ENCODE measurements at regions not wholly inside any gene's neighbourhood (a gene's known extent, or its start where the extent isn't known, plus 50 kb on each side); places are given as distances from the start of the nearest gene placed in this dataset.

- no peak overlapping the region for H3K9ac ChIP-seq
- no peaks in the 10 kb centered on the region for H3K9me3 ChIP-seq (ENCODE audit: low read depth)
- no peaks in the 10 kb centered on the region for H3K27me3 ChIP-seq (replicated peaks; ENCODE audit: insufficient read depth)
- H3K4me3 ChIP-seq, result no peak overlapping the region
- TF ChIP-seq EZH2 (IDR thresholded peaks at IDR 0.05; ENCODE audit: insufficient read depth, poor library complexity, severe bottlenecking) (no peak), EZH2phosphoT487 (IDR thresholded peaks at IDR 0.05; ENCODE audit: insufficient read depth, low read depth) (no peak)
- DNase-seq, result no peak
- in situ Hi-C loops (cut with MboI), result no loop called here
- no peaks in the 10 kb centered on the region for H3K36me3 ChIP-seq (ENCODE audit: low read depth)
- no peaks in the 10 kb centered on the region for H3K79me2 ChIP-seq (ENCODE audit: insufficient read depth)
- H3K9me2 ChIP-seq (ENCODE audit: insufficient read depth), result no peaks in the 10 kb centered on the region
- H3K4me1 ChIP-seq (ENCODE audit: insufficient read depth), result no peaks in the 10 kb centered on the region
- no peaks in the 10 kb centered on the region for H3F3A ChIP-seq (ENCODE audit: insufficient read depth)
- H3K4me2 ChIP-seq (ENCODE audit: unreplicated experiment), result no peak overlapping the region
- H4K20me1 ChIP-seq (ENCODE audit: insufficient read depth), result no peaks in the 10 kb centered on the region
- H2AFZ ChIP-seq, result no peak overlapping the region
- no peak overlapping the region for H3K27ac ChIP-seq
- 22 to 30% methylated on average over 1 of the region's 1 CpG for WGBS, 2 experiments (ENCODE audit: low coverage in 1 of 2, low lambda C conversion rate in 2 of 2, missing lambda C conversion rate in 2 of 2)
Measured at GRCh38 chr4:162535121-162535520, 371.3 kb upstream of the FSTL5 start.

- no peak for TF ChIP-seq EZH2 (IDR thresholded peaks at IDR 0.05; ENCODE audit: insufficient read depth, poor library complexity, severe bottlenecking)
- no peak for TF ChIP-seq EZH2phosphoT487 (IDR thresholded peaks at IDR 0.05; ENCODE audit: insufficient read depth, low read depth)
- Histone ChIP-seq H2AFZ (no peak overlapping the region), H3K9ac (no peak overlapping the region), H3K36me3 (ENCODE audit: low read depth) (no peaks in the 10 kb centered on the region), H3K27ac (no peak overlapping the region), H4K20me1 (ENCODE audit: insufficient read depth) (no peaks in the 10 kb centered on the region), H3K27me3 (replicated peaks; ENCODE audit: insufficient read depth) (no peaks in the 10 kb centered on the region), H3K9me3 (ENCODE audit: low read depth) (no peaks in the 10 kb centered on the region), H3K4me1 (ENCODE audit: insufficient read depth) (no peaks in the 10 kb centered on the region), H3K9me2 (ENCODE audit: insufficient read depth) (no peaks in the 10 kb centered on the region), H3K4me3 (no peak overlapping the region), H3K4me2 (ENCODE audit: unreplicated experiment) (no peak overlapping the region), H3K79me2 (ENCODE audit: insufficient read depth) (no peaks in the 10 kb centered on the region), H3F3A (ENCODE audit: insufficient read depth) (no peaks in the 10 kb centered on the region)
- DNase-seq, result no peak
- 65% methylated on average over 4 of the region's 4 CpGs for WGBS, 2 experiments (ENCODE audit: low coverage in 1 of 2, low lambda C conversion rate in 2 of 2, missing lambda C conversion rate in 2 of 2)
- in situ Hi-C loops (cut with MboI), result loop anchor here (25.0 kb wide), 1 partner anchor 514 kb away; no protein-coding TSS in a partner anchor
Measured at GRCh38 chr4:162523171-162523570, 359.4 kb upstream of the FSTL5 start.

GRCh38 chr4:162522724-162523123 lies 358.9 kb upstream of the FSTL5 start:
- WGBS, 2 experiments (ENCODE audit: low coverage in 1 of 2, low lambda C conversion rate in 2 of 2, missing lambda C conversion rate in 2 of 2), result 33% methylated on average over 1 of the region's 1 CpG
- DNase-seq, result no peak
- Histone ChIP-seq H3K27me3 (replicated peaks; ENCODE audit: insufficient read depth) (no peaks in the 10 kb centered on the region), H3K4me3 (no peak overlapping the region), H3K27ac (no peak overlapping the region), H3K79me2 (ENCODE audit: insufficient read depth) (no peaks in the 10 kb centered on the region), H3F3A (ENCODE audit: insufficient read depth) (no peaks in the 10 kb centered on the region), H3K4me2 (ENCODE audit: unreplicated experiment) (no peak overlapping the region), H3K4me1 (ENCODE audit: insufficient read depth) (no peaks in the 10 kb centered on the region), H3K36me3 (ENCODE audit: low read depth) (no peaks in the 10 kb centered on the region), H3K9me2 (ENCODE audit: insufficient read depth) (no peaks in the 10 kb centered on the region), H3K9ac (no peak overlapping the region), H2AFZ (no peak overlapping the region), H3K9me3 (ENCODE audit: low read depth) (no peaks in the 10 kb centered on the region), H4K20me1 (ENCODE audit: insufficient read depth) (no peaks in the 10 kb centered on the region)
- in situ Hi-C loops (cut with MboI), result loop anchor here (25.0 kb wide), 1 partner anchor 515 kb away; no protein-coding TSS in a partner anchor
- no peak for TF ChIP-seq EZH2phosphoT487 (IDR thresholded peaks at IDR 0.05; ENCODE audit: insufficient read depth, low read depth)
- no peak for TF ChIP-seq EZH2 (IDR thresholded peaks at IDR 0.05; ENCODE audit: insufficient read depth, poor library complexity, severe bottlenecking)

GRCh38 chr4:162510937-162511336 lies 347.1 kb upstream of the FSTL5 start:
- H3K9me3 ChIP-seq (ENCODE audit: low read depth), result no peaks in the 10 kb centered on the region
- in situ Hi-C loops (cut with MboI), result loop anchor here (25.0 kb wide), 1 partner anchor 526 kb away; no protein-coding TSS in a partner anchor

GRCh38 chr4:162510115-162510514 lies 346.3 kb upstream of the FSTL5 start:
- no peak for TF ChIP-seq EZH2 (IDR thresholded peaks at IDR 0.05; ENCODE audit: insufficient read depth, poor library complexity, severe bottlenecking)
- no peak for TF ChIP-seq EZH2phosphoT487 (IDR thresholded peaks at IDR 0.05; ENCODE audit: insufficient read depth, low read depth)
- in situ Hi-C loops (cut with MboI), result loop anchor here (25.0 kb wide), 1 partner anchor 527 kb away; no protein-coding TSS in a partner anchor

More at GRCh38 chr4:162510937-162511336, 347.1 kb upstream of the FSTL5 start:
- H3K9me2 ChIP-seq (ENCODE audit: insufficient read depth), result no peaks in the 10 kb centered on the region
- no peaks in the 10 kb centered on the region for H3K36me3 ChIP-seq (ENCODE audit: low read depth)
- H3K27me3 ChIP-seq (replicated peaks; ENCODE audit: insufficient read depth), result no peaks in the 10 kb centered on the region
- DNase-seq, result no peak
- no peak overlapping the region for H3K4me3 ChIP-seq
- no peaks in the 10 kb centered on the region for H3K79me2 ChIP-seq (ENCODE audit: insufficient read depth)
- H4K20me1 ChIP-seq (ENCODE audit: insufficient read depth), result no peaks in the 10 kb centered on the region
- no peak overlapping the region for H2AFZ ChIP-seq
- H3K4me2 ChIP-seq (ENCODE audit: unreplicated experiment), result no peak overlapping the region
- H3K27ac ChIP-seq, result no peak overlapping the region
- H3K4me1 ChIP-seq (ENCODE audit: insufficient read depth), result no peaks in the 10 kb centered on the region
- H3F3A ChIP-seq (ENCODE audit: insufficient read depth), result no peaks in the 10 kb centered on the region
- no peak overlapping the region for H3K9ac ChIP-seq
- WGBS, 2 experiments (ENCODE audit: low coverage in 1 of 2, low lambda C conversion rate in 2 of 2, missing lambda C conversion rate in 2 of 2), result 23 to 39% methylated on average over 3 of the region's 3 CpGs
- no peak for TF ChIP-seq EZH2phosphoT487 (IDR thresholded peaks at IDR 0.05; ENCODE audit: insufficient read depth, low read depth)
- TF ChIP-seq EZH2 (IDR thresholded peaks at IDR 0.05; ENCODE audit: insufficient read depth, poor library complexity, severe bottlenecking), result no peak

More at GRCh38 chr4:162510115-162510514, 346.3 kb upstream of the FSTL5 start:
- Histone ChIP-seq H3K9me3 (ENCODE audit: low read depth) (no peaks in the 10 kb centered on the region), H3K27me3 (replicated peaks; ENCODE audit: insufficient read depth) (no peaks in the 10 kb centered on the region), H3K79me2 (ENCODE audit: insufficient read depth) (no peaks in the 10 kb centered on the region), H3K4me1 (ENCODE audit: insufficient read depth) (no peaks in the 10 kb centered on the region), H3K4me2 (ENCODE audit: unreplicated experiment) (no peak overlapping the region), H3F3A (ENCODE audit: insufficient read depth) (no peaks in the 10 kb centered on the region), H3K9me2 (ENCODE audit: insufficient read depth) (no peaks in the 10 kb centered on the region), H3K27ac (no peak overlapping the region), H3K4me3 (no peak overlapping the region), H3K9ac (no peak overlapping the region), H3K36me3 (ENCODE audit: low read depth) (no peaks in the 10 kb centered on the region), H4K20me1 (ENCODE audit: insufficient read depth) (no peaks in the 10 kb centered on the region), H2AFZ (no peak overlapping the region)
- no peak for DNase-seq
- 45 to 52% methylated on average over 4 of the region's 4 CpGs for WGBS, 2 experiments (ENCODE audit: low coverage in 1 of 2, low lambda C conversion rate in 2 of 2, missing lambda C conversion rate in 2 of 2)
